Liver (tissue), 8 donors: ENCODE measurements at regions not wholly inside any gene's neighbourhood (a gene's known extent, or its start where the extent isn't known, plus 50 kb on each side); places are given as distances from the start of the nearest gene placed in this dataset. TPM values are rescaled to one million over a fixed set of nuclear protein-coding genes. Genes with fewer than 3 reads are reported as not detected.

Source experiments
- DNase-seq: peaks from one replicate; pipeline ENCODE4 v3.0.0-alpha.2; 2017; ENCODE audit warnings: low spot score
- H3K27ac ChIP-seq, 2 donors: one replicate each; pipeline ENCODE4 v1.7.0; 2013; ENCODE audit warnings: inconsistent platforms in 2 of 2, low read length in 2 of 2, control low read depth in 1 of 2, low read depth in 1 of 2, mild to moderate bottlenecking in 1 of 2
- H3K27me3 ChIP-seq, 4 donors: one replicate each; pipeline versions ENCODE4 v1.6.1 to v1.7.0; 2013; ENCODE audit warnings: low read length in 3 of 4, inconsistent platforms in 1 of 4, mild to moderate bottlenecking in 1 of 4, moderate library complexity in 1 of 4; ENCODE audit not compliant: control insufficient read depth in 4 of 4, insufficient read depth in 4 of 4
- H3K36me3 ChIP-seq, 4 donors: one replicate each; pipeline versions ENCODE4 v1.6.1 to v1.7.0; 2013; ENCODE audit warnings: low read length in 3 of 4, mild to moderate bottlenecking in 3 of 4, low read depth in 1 of 4, moderate library complexity in 1 of 4; ENCODE audit not compliant: control insufficient read depth in 4 of 4, insufficient read depth in 3 of 4
- H3K4me1 ChIP-seq, 4 donors: one replicate each; pipeline versions ENCODE4 v1.6.1 to v1.7.0; 2013; ENCODE audit warnings: low read length in 3 of 4, mild to moderate bottlenecking in 3 of 4, moderate library complexity in 1 of 4; ENCODE audit not compliant: control insufficient read depth in 4 of 4, insufficient read depth in 4 of 4
- H3K4me3 ChIP-seq, 3 donors: one replicate each; pipeline versions ENCODE4 v1.6.1 to v1.7.0; 2013; ENCODE audit warnings: low read length in 3 of 3, control low read depth in 1 of 3, low read depth in 1 of 3, mild to moderate bottlenecking in 1 of 3
- H3K9ac ChIP-seq, 2 donors: one replicate each; pipeline ENCODE4 v1.7.0; 2013; ENCODE audit warnings: low read length in 2 of 2, mild to moderate bottlenecking in 2 of 2, moderate library complexity in 2 of 2, control low read depth in 1 of 2, low read depth in 1 of 2
- H3K9me3 ChIP-seq, 4 donors: one replicate each; pipeline versions ENCODE4 v1.6.1 to v1.7.0; 2013; ENCODE audit warnings: low read length in 3 of 4; ENCODE audit not compliant: control insufficient read depth in 4 of 4
- ATF3 ChIP-seq: IDR thresholded peaks from 2 replicates; pipeline ENCODE4 v1.6.1; 2016; ENCODE audit warnings: antibody characterized with exemption
- FOXA1 ChIP-seq: IDR thresholded peaks from 2 replicates; pipeline ENCODE4 v1.6.1; 2016; ENCODE audit warnings: antibody characterized with exemption
- GABPA ChIP-seq, 2 donors: IDR thresholded peaks in 1 of 2; conservative IDR thresholded peaks in 1 of 2; 2 replicates each; pipeline ENCODE4 v1.6.1; 2016; ENCODE audit warnings: antibody characterized with exemption in 2 of 2, mild to moderate bottlenecking in 1 of 2, moderate library complexity in 1 of 2
- HNF4A ChIP-seq, 2 donors: conservative IDR thresholded peaks; 2 replicates each; pipeline ENCODE4 v1.6.1; 2016; ENCODE audit warnings: antibody characterized with exemption in 2 of 2, mild to moderate bottlenecking in 2 of 2
- NR2F2 ChIP-seq: IDR thresholded peaks from 2 replicates; pipeline ENCODE4 v1.6.1; 2016; ENCODE audit warnings: antibody characterized with exemption
- REST ChIP-seq: IDR thresholded peaks from 2 replicates; pipeline ENCODE4 v1.6.1; 2016; ENCODE audit warnings: antibody characterized with exemption, mild to moderate bottlenecking
- RXRA ChIP-seq, 2 donors: IDR thresholded peaks; 2 replicates each; pipeline ENCODE4 v1.6.1; 2017 to 2018; ENCODE audit warnings: antibody characterized with exemption in 2 of 2, mild to moderate bottlenecking in 1 of 2
- YY1 ChIP-seq: IDR thresholded peaks from 2 replicates; pipeline ENCODE4 v1.6.1; 2016; ENCODE audit warnings: antibody characterized with exemption, mild to moderate bottlenecking
- ZBTB33 ChIP-seq: IDR thresholded peaks from 2 replicates; pipeline ENCODE4 v1.6.1; 2016; ENCODE audit warnings: antibody characterized with exemption
- WGBS: extraction: QIAGEN DNeasy Blood & Tissue Kit; methylation state at CpG from one replicate; pipeline ENCODE4 v1.1.7; 2013; 5-methylcytosine and 5-hydroxymethylcytosine counted together
- small RNA-seq: library from RNA; depleted of rRNA; stranded (forward); fragments of <200 nt; gene quantifications from one replicate; pipeline ENCODE3, GENCODE V24; 2014
- donor health status: healthy.
- donor health status: healthy.
- donor health status: healthy.
- donor health status: healthy.

- 38% methylated on average over 2 of the region's 2 CpGs for WGBS
- DNase-seq: no peak
- H3K9me3 ChIP-seq: no peaks in the 10 kb centered on the region
- TF ChIP-seq REST: no peak
- no peak for TF ChIP-seq FOXA1
- no peak for TF ChIP-seq RXRA (IDR thresholded peaks at IDR 0.05)
- TF ChIP-seq ZBTB33: no peak
- no peak for TF ChIP-seq NR2F2
- TF ChIP-seq HNF4A (conservative IDR thresholded peaks at IDR 0.05): no peak
- TF ChIP-seq GABPA (IDR thresholded peaks at IDR 0.05 in 1 of 2, conservative IDR thresholded peaks at IDR 0.05 in 1 of 2): no peak
- no peak for TF ChIP-seq ATF3
- TF ChIP-seq YY1: no peak
- H3K4me3 ChIP-seq: no peak overlapping the region
- no peaks in the 10 kb centered on the region for H3K27me3 ChIP-seq
- H3K4me1 ChIP-seq: no peaks in the 10 kb centered on the region
- no peaks in the 10 kb centered on the region for H3K36me3 ChIP-seq
- no peak overlapping the region for H3K9ac ChIP-seq
- H3K27ac ChIP-seq: no peak overlapping the region
Measured at GRCh38 chr7:36100226-36100625, 52.8 kb upstream of the EEPD1 start.

GRCh38 chr7:36100634-36101033, 52.4 kb upstream of the EEPD1 start:
- DNase-seq: no peak
- no peaks in the 10 kb centered on the region for H3K36me3 ChIP-seq
- H3K27me3 ChIP-seq: no peaks in the 10 kb centered on the region
- no peak overlapping the region for H3K9ac ChIP-seq
- no peak overlapping the region for H3K27ac ChIP-seq
- no peak for TF ChIP-seq GABPA (IDR thresholded peaks at IDR 0.05 in 1 of 2, conservative IDR thresholded peaks at IDR 0.05 in 1 of 2)
- H3K4me3 ChIP-seq: no peak overlapping the region
- no peaks in the 10 kb centered on the region for H3K4me1 ChIP-seq
- 87% methylated on average over 1 of the region's 1 CpG for WGBS
- no peaks in the 10 kb centered on the region for H3K9me3 ChIP-seq

Small RNA genes in the stretch of these regions (small RNA-seq; reads per million reads assigned to genes)
- gene RNU6-1085P: not detected
